IPS DF 4.7 (cell line): ENCODE measurements at regions not wholly inside any gene's neighbourhood (a gene's known extent, or its start where the extent isn't known, plus 50 kb on each side); places are given as distances from the start of the nearest gene placed in this dataset.

Source experiments
- DNase-seq: peaks from one replicate; pipeline ENCODE4 v3.0.0-alpha.2; 2013; ENCODE audit warnings: low spot score; ENCODE audit errors: extremely low read depth

- no peak for DNase-seq
Observed at GRCh38 chr4:126715681-126716080, 917.1 kb upstream of the INTU start.

GRCh38 chr4:126718136-126718535 is 914.6 kb upstream of the INTU start:
- DNase-seq: no peak

- no peak for DNase-seq
Observed at GRCh38 chr4:126719852-126720251, 912.9 kb upstream of the INTU start.

DNA sequence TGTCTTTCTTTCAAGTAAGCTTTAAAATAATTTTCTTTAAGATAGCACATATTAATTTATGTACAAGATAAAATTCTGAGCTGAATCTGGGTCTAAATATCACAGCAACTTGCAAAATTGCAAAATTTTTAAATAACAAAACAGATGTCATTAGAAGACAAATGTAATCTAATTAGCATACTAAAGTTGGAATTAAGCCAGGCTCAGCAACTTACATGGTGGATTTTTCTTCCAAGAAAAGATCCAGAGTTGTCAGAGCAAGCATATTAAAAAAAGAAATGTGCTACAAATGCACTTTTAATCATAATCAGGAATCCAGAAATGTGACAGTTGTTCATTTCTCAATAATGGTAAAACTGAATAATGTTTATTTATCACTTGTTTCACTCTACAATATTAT is 906.9 kb upstream of the INTU start:
- no peak for DNase-seq

DNA sequence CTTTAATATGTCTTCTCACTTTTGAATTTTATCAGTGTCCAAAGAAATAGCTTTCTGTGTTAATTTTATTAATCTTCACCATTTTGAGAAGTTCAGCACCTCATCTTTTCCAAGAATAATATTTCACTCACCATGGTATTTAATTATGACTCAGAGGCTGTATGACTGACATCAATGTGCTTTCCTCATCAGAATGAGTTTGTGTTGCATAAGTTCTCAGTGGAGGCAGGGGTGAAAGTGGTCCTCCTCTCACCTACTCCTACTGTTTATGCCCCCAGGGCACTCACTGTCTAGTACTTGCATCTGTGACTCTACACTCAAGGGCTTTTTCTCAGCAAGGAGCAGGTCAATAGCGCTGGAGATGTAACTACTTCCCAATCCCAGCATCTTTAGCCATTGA is 905.3 kb upstream of the INTU start:
- DNase-seq: no peak

GRCh38 chr4:126731062-126731461 is 901.7 kb upstream of the INTU start:
- DNase-seq: no peak

DNA sequence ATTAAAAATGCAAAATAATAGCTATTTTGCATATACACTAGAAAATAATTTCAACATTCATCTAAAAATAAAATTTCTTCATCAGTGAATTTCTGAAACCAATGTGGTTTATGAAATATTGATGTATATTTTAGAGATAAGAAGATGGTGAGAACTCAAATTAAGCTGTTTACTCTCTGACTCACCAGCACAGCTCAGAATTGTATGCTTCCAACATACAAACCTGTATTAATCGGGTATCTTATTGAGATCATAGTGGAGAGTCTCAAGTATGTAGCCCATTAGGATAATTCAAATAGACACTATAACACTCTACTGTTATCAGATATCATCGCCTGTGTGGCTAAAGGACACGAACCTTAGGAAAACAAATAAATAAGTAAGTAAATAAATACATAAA is 899.5 kb upstream of the INTU start:
- no peak for DNase-seq

DNA sequence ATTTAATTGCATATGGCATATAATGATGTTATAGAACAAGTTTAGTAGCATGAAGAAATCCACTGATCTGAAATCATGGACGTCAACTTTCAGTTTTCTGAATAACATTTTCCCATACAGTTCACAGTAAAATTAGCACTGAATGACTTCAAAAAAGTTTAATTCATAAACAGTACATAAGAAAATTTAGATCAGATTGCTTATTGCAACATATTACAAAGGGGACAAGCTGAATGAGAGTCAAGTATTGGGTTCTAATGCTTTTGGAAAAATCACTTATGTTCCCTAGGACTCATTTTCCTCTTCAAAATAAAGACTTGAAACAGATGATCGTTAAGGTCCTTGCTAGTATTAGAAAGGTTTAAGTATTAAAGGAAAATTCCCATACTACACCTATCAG is 898.3 kb upstream of the INTU start:
- DNase-seq: no peak

DNA sequence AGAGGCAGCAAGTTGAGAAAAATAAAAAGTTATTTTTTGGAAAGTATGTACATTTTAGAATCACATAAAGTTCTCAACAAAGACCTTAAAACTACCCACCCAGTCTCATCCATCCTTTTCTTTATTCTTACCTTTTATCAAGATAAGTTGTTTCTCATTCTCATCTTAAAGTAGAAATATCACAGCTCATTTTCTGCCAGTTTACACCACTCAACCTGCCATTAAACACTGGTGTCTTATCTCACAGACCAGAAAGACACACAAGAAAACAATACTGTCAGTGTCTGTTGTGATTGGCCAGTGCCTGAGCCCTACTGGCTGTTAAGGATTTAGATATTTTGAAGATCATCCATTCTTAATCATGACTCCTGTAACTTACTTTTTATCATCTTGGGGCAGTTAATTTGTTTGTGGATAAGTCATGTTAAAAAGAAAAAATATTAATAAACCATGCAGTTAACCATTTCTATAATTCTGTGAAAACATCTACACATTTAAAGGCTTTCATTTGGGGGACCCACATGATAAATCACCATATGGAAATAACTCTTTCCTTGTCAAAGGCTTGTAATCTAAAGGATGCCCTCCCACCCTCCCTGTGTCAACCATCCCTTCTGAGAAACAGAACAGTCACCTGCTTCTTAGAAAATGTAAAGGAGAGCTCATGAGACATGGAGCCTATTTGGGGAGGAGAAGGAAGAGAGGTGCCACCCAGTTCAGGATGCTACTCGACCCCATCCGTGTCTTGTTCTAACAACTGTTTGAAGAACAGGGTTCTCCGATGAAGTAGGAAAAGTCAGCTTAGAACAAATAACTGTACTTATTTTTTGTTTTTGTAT is 897.2 kb upstream of the INTU start:
- no peak for DNase-seq

- no peak for DNase-seq
Observed at GRCh38 chr4:126736133-126736518, 896.6 kb upstream of the INTU start.

GRCh38 chr4:126737899-126738526 is 894.7 kb upstream of the INTU start:
- no peak for DNase-seq

- no peak for DNase-seq
Observed at GRCh38 chr4:126738527-126738923, 894.2 kb upstream of the INTU start.

DNA sequence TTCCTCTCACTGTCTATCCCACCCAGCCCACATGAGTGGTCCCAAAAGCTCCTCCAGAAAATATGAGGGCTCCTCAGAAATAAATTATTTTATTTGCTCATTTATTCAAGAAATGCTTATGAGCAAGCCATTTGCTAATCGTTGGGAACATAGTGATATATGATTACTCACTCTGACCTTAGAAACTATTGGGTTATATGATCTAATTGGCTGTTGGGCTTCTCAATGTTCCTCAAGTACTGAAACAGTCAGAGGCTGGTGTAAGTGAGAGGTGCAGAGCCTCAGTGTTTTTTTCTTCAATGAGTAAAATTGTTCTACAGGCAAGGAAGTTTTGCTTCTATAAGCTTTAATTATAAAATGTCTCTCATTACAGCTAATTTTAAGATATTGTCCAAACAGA is 893.8 kb upstream of the INTU start:
- no peak for DNase-seq

GRCh38 chr4:126740687-126741086 is 892.1 kb upstream of the INTU start:
- DNase-seq: no peak

DNA sequence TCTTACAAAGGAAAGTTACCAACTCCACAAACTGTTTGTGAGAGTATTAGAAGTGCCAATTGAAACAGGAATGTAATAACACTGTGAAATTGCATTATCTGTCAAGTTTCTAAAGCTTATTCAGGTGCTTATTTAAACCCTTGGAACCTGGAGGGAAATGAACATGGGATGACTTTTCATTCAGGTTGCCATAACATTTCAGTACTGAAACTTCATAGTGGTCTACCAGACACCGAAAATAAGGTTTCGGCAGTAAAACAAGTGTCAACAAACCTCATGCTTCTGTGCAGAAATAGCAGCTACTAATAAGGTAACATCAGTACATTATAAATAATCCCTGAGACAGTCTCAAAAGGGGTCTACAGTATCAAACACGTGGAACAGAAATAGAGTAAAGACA is 890.7 kb upstream of the INTU start:
- no peak for DNase-seq

GRCh38 chr4:126742885-126743284 is 889.9 kb upstream of the INTU start:
- DNase-seq: no peak

DNA sequence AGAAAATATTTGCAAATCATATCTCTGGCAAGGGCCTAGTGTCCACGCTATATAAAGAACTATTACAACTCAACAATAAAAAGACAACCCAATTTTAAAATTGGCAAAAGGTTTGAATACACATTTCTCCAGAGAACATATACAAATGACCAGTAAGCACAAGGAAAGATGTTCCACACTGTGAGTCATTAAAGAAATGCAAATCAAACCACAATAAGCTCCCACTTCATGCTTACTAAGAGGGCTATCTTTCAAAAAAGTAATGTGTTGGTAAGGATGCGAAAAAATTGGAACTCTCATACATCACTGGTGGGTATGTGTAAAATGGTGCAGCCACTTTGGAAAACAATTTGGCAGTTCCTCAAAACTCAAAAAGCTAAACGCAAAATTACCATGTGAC is 884.0 kb upstream of the INTU start:
- DNase-seq: no peak

GRCh38 chr4:126750723-126751122 is 882.0 kb upstream of the INTU start:
- DNase-seq: no peak

DNA sequence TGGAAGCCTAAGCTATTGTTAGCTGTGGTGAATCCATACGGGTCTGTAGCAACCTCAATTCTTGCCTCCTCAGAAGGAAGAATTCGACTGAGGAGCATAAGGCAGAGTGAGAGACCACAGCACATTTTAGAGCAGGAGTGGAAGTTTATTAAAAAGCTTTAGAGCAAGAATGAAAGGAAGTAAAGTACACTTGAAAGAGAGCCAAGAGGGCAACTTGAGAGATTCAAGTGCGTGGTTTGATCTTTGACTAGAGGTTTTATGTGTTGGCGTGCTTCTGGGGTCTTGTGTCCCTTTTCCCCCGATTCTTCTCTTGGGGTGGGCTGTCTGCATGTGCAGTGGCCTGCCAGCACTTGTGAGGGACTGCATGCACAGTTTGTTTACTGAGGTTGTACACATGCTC is 880.6 kb upstream of the INTU start:
- no peak for DNase-seq

DNA sequence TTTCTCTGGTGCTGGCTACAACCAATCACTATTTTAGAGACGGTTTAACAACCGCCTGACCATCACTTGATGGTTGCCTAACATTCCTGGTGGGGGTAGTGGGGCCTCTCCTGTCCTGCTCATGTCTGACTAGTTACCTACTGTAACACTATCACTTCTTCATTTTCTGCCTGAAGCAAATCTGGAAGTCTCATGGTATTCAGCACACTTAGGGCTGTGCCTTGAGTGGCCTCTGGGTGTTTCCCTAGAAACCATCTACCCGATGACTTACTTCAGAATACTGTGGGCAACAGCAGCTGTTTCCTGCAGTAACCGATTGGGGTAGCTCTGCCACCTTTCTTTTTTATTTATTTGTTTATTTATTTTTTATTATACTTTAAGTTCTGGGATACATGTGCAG is 880.1 kb upstream of the INTU start:
- no peak for DNase-seq

GRCh38 chr4:126753592-126753991 is 879.2 kb upstream of the INTU start:
- no peak for DNase-seq

- no peak for DNase-seq
Observed at GRCh38 chr4:126755506-126755905, 877.3 kb upstream of the INTU start.
